ENCODE measurements at regions not wholly inside any gene's neighbourhood (a gene's known extent, or its start where the extent isn't known, plus 50 kb on each side); places are given as distances from the start of the nearest gene placed in this dataset.

GRCh38 chr15:94887391-94887790 is 656.0 kb downstream of the MCTP2 start:
- Histone ChIP-seq H3K27me3 (no peaks in the 10 kb centered on the region), H3K36me3 (no peaks in the 10 kb centered on the region), H3K9me3 (ENCODE audit: low read depth) (no peaks in the 10 kb centered on the region), H3K4me3 (no peak overlapping the region), H3K4me1 (ENCODE audit: low read depth) (no peaks in the 10 kb centered on the region), H3K27ac (no peak overlapping the region)
- no peak for TF ChIP-seq CTCF (IDR thresholded peaks at IDR 0.05; ENCODE audit: low read depth, low read length)
- no peak for DNase-seq (ENCODE audit: low read depth in 1 of 2, low spot score in 1 of 2)

- Histone ChIP-seq H3K4me3 (no peak overlapping the region), H3K27me3 (no peaks in the 10 kb centered on the region), H3K36me3 (no peaks in the 10 kb centered on the region), H3K9me3 (ENCODE audit: low read depth) (no peaks in the 10 kb centered on the region), H3K4me1 (ENCODE audit: low read depth) (no peaks in the 10 kb centered on the region), H3K27ac (no peak overlapping the region)
- no peak for DNase-seq (ENCODE audit: low read depth in 1 of 2, low spot score in 1 of 2)
- TF ChIP-seq CTCF (IDR thresholded peaks at IDR 0.05; ENCODE audit: low read depth, low read length): no peak
Measured at GRCh38 chr15:94889153-94889552, 657.8 kb downstream of the MCTP2 start.

- TF ChIP-seq CTCF (IDR thresholded peaks at IDR 0.05; ENCODE audit: low read depth, low read length): no peak
- H3K27ac ChIP-seq: no peak overlapping the region
- no peaks in the 10 kb centered on the region for H3K27me3 ChIP-seq
- no peak for DNase-seq (ENCODE audit: low read depth in 1 of 2, low spot score in 1 of 2)
- H3K4me3 ChIP-seq: no peak overlapping the region
- no peaks in the 10 kb centered on the region for H3K36me3 ChIP-seq
- no peaks in the 10 kb centered on the region for H3K4me1 ChIP-seq (ENCODE audit: low read depth)
- H3K9me3 ChIP-seq (ENCODE audit: low read depth): no peaks in the 10 kb centered on the region
Measured at GRCh38 chr15:94893091-94893490, 661.7 kb downstream of the MCTP2 start.

- H3K27ac ChIP-seq: no peak overlapping the region
- no peak for DNase-seq (ENCODE audit: low read depth in 1 of 2, low spot score in 1 of 2)
- H3K4me3 ChIP-seq: no peak overlapping the region
- no peak for TF ChIP-seq CTCF (IDR thresholded peaks at IDR 0.05; ENCODE audit: low read depth, low read length)
- no peaks in the 10 kb centered on the region for H3K27me3 ChIP-seq
- no peaks in the 10 kb centered on the region for H3K9me3 ChIP-seq (ENCODE audit: low read depth)
- no peaks in the 10 kb centered on the region for H3K4me1 ChIP-seq (ENCODE audit: low read depth)
- H3K36me3 ChIP-seq: no peaks in the 10 kb centered on the region
Measured at GRCh38 chr15:94894056-94894455, 662.7 kb downstream of the MCTP2 start.

GRCh38 chr15:94909510-94909909 is 678.1 kb downstream of the MCTP2 start:
- no peak for TF ChIP-seq CTCF (IDR thresholded peaks at IDR 0.05; ENCODE audit: low read depth, low read length)
- no peak overlapping the region for H3K27ac ChIP-seq
- no peak for DNase-seq (ENCODE audit: low read depth in 1 of 2, low spot score in 1 of 2)

GRCh38 chr15:94910166-94910565 is 678.8 kb downstream of the MCTP2 start:
- no peak overlapping the region for H3K27ac ChIP-seq
- no peak overlapping the region for H3K4me3 ChIP-seq
- H3K27me3 ChIP-seq: no peaks in the 10 kb centered on the region
- no peak for TF ChIP-seq CTCF (IDR thresholded peaks at IDR 0.05; ENCODE audit: low read depth, low read length)
- H3K36me3 ChIP-seq: no peaks in the 10 kb centered on the region
- no peaks in the 10 kb centered on the region for H3K4me1 ChIP-seq (ENCODE audit: low read depth)
- H3K9me3 ChIP-seq (ENCODE audit: low read depth): no peaks in the 10 kb centered on the region
- DNase-seq (ENCODE audit: low read depth in 1 of 2, low spot score in 1 of 2): no peak

More at GRCh38 chr15:94909510-94909909, 678.1 kb downstream of the MCTP2 start:
- Histone ChIP-seq H3K4me1 (ENCODE audit: low read depth) (no peaks in the 10 kb centered on the region), H3K36me3 (no peaks in the 10 kb centered on the region), H3K9me3 (ENCODE audit: low read depth) (no peaks in the 10 kb centered on the region), H3K27me3 (no peaks in the 10 kb centered on the region), H3K4me3 (no peak overlapping the region)

Measured in cardiac muscle cell (in vitro differentiated cells and primary cell).